HS-5 (cell line): ENCODE measurements at regions not wholly inside any gene's neighbourhood (a gene's known extent, or its start where the extent isn't known, plus 50 kb on each side); places are given as distances from the start of the nearest gene placed in this dataset.
"Not testable (repeated sequence)": the region's sequence is repeated elsewhere in the genome, so short reads cannot be mapped to it uniquely, and the experiment has no call there.

Experiments used
- DNase-seq: peaks from one replicate; pipeline ENCODE4 v3.0.0-alpha.2; 2012; ENCODE audit warnings: low read depth

DNA sequence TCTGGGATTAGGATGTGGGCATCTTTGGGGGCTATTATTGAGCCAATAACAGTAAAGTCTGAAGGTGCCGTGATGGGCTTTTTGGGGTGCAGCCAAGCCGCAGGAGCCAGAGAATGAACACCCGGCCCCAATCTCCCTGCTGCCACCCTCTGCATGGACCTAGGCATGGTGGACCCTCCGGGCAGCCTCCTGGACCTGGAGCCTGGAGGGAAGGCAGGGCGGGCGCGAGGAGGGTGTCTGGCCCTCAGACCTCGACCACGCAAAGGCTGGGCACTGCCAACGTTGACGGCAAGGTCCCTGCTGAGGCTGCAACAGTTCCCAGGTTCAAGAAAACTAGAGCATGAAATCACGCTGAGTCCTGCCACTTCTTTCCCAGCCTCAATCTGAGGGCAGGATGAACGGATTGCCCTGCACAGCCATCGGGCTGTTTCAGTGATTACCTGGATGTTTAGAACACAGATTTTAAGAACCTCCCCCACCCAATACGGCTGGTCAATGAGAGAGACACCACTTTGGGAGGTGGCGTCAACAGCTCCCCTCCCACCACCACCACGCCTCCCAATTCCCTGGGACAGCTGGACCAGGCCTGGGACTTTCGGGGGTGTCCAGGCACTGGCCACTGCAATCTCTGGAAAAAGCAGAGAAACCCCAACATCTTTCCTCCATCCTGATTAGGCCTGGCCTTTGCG, 147.4 kb downstream of the NPIPB11 start:
- DNase-seq, result not testable (repeated sequence)

- not testable (repeated sequence) for DNase-seq
Measured at GRCh38 chr16:29257419-29258336, 148.8 kb downstream of the NPIPB11 start.

DNA sequence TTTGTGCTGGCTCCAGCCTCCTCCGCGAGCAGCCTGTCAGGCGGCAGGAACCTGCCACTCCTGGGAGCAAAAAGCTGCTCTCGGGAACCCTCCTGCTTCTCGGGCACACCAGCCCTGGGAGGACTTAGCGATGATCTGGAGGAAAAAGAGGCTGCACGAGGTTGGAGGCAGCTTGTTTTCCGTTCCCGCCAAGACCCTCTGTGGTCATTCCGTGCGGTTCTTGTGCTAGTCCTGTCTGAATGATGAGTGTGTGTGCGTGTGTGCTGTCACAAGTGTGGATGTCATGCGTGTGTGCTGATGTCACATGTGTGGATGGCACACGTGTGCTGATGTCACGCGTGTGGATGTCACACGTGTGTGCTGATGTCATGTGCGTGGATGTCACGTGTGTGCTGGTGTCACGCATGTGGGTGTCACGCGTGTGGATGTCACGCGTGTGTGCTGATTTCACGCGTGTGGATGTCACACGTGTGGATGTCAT, 150.0 kb downstream of the NPIPB11 start:
- no peak for DNase-seq

- not testable (repeated sequence) for DNase-seq
Measured at GRCh38 chr16:29255957-29256356, 150.6 kb downstream of the NPIPB11 start.

DNA sequence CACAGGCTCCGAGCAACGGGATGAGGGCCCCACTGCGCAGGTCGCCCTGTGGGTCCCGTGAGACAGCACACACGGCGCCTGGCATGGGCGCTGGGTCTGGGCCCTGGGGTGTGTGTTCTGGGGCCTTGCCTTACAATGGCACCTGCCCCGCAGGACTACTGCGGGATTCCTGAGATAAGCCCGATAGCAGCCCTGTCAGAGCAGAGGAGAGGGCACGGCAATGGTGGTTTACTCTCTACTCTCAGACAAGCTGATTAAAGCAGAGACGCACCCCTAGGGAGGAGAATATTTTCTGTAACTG, 151.1 kb downstream of the NPIPB11 start:
- DNase-seq, result not testable (repeated sequence)

DNA sequence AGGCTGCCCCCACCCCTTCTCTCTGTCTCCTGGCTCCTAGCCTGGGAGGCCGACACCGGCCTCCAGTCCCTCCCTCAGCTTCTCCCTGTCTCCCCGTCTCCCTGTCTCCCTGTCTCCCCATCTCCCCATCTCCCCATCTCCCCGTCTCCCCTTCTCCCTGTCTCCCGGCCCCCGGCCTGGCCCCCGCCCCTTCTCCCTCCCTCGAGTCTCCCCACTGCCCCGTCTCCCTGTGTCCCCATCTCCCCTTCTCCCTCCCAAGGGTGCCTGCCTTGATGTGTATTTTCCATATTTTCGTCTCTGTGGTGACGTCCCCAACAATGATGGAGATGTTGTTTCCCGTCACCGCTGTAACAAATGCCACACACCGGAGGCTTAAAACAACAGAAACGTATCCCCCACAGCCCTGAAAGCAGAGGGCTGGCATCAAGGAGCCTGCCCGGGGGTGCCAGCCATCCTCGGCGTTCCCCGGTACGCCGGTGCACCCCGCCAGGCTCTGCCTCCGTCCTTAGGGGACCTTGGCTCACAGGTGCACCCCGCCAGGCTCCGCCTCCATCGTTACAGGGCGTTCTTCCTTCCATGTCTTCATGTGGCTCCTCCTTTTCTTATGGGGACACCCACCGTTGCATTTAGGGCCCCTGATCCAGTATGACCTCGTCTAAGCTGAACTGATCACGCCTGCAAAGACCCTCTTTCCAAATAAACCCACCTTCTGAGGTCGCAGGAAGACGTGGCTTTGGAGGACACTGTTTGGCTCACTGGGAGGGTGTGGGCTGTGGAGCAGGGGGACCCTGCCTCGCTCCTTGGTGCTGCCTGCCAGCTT, 151.6 kb downstream of the NPIPB11 start:
- DNase-seq, result no peak

- not testable (repeated sequence) for DNase-seq
Measured at GRCh38 chr16:29253716-29254590, 152.6 kb downstream of the NPIPB11 start.

GRCh38 chr16:29253066-29253590, 153.4 kb downstream of the NPIPB11 start:
- DNase-seq, result not testable (repeated sequence)

- not testable (repeated sequence) for DNase-seq
Measured at GRCh38 chr16:29252311-29252710, 154.2 kb downstream of the NPIPB11 start.

GRCh38 chr16:29251571-29252011, 154.9 kb downstream of the NPIPB11 start:
- not testable (repeated sequence) for DNase-seq

DNA sequence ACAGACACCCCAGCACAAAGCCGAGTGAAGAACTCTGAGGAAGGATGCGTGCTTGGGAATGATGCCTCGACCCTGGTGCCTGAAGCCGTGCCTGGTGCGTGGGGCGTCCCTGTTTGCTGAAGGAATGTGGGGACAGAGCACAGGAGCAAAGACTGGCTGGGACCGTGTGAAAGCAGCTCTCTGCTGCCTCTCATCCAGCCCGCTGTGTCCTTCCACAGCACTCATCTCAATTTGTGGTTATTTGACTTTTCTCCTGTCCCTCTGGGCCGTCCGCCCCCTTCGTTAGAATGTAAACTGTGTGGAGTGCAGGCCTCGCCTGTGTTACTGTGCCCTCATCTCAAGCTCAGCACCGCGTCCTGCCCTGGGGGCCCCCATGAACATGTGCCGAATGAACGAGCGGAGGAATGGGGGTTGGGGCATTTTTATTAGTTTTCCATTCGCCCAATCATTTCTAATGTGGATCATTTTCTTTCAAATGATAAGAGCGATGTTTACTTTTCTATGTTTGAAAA, 155.5 kb downstream of the NPIPB11 start:
- DNase-seq, result not testable (repeated sequence)

- DNase-seq, result not testable (repeated sequence)
Measured at GRCh38 chr16:29250469-29250868, 156.0 kb downstream of the NPIPB11 start.

GRCh38 chr16:29248940-29249318, 157.6 kb downstream of the NPIPB11 start:
- DNase-seq, result not testable (repeated sequence)

GRCh38 chr16:29248306-29248939, 158.1 kb downstream of the NPIPB11 start:
- DNase-seq, result not testable (repeated sequence)

GRCh38 chr16:29246091-29246490, 160.4 kb downstream of the NPIPB11 start:
- not testable (repeated sequence) for DNase-seq

DNA sequence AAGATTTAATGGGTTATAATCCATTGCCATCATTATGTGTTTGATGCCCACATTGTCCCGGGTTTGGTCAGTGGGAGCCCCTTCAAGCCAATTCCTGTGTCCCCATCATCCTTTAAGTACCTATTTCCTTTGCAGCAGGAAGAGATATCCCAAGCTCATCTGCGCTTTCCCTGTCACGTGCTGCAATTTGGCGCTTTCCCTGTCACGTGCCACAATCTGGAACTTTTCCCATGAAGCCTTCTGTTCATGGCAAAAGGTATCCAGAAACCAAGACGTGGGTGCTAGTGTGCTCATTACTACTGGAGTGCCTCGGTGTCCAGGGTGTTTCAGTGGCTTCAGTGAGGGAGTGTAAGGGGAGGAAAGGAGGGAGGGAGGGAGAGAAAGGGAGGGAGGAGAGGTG, 168.5 kb downstream of the NPIPB11 start:
- DNase-seq, result no peak

GRCh38 chr16:29237495-29237894, 169.0 kb downstream of the NPIPB11 start:
- not testable (repeated sequence) for DNase-seq

- DNase-seq, result not testable (repeated sequence)
Measured at GRCh38 chr16:29237023-29237422, 169.5 kb downstream of the NPIPB11 start.

DNA sequence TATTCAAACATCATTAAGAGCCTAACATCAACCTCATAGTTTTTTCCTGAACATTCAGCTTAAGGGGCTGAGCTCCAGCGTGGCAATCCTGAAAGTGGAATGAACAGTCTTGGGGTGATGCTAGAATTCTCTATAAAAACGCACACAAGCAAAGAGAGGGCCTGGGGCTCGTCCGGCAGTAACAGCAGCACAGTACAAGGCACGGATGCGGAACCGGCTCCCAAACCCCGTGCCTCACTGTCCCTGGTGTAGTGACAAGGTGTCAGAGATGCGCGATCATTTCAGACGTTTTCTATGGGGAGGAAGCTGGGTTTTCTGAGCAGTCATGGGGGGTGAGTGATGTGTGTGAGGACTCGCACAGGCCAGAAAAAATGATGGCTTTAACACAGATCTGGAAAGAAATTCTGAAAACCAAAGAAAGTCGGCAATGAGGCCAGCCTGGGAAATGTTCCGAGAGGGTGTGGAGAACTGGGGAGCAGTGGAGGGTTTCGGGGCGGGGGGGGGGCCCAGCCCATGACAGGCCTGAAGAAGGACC, 170.6 kb downstream of the NPIPB11 start:
- not testable (repeated sequence) for DNase-seq
